ENCODE measurements at regions not wholly inside any gene's neighbourhood (a gene's known extent, or its start where the extent isn't known, plus 50 kb on each side); places are given as distances from the start of the nearest gene placed in this dataset.

- no peaks in the 10 kb centered on the region for H3K27me3 ChIP-seq (ENCODE audit: insufficient read depth, low read length)
- no peaks in the 10 kb centered on the region for H3K36me3 ChIP-seq (ENCODE audit: insufficient read depth, low read length)
- H3K4me3 ChIP-seq (ENCODE audit: low read length in 2 of 2): no peak overlapping the region
- Mint-ChIP-seq H3K4me3 (no peak overlapping the region), H3K4me1 (no peaks in the 10 kb centered on the region), H3K9me3 (peaks cover 0 to 4% (median 0%) of the 10 kb centered on the region in 8 donors), H3K27me3 (peaks cover 0 to 2% of the 10 kb centered on the region in 2 donors), H3K36me3 (no peaks in the 10 kb centered on the region), H3K27ac (no peak overlapping the region)
- CTCF ChIA-PET (ENCODE audit: partially characterized antibody): no interaction called here
- intact Hi-C loops (cut with micrococcal nuclease): no loop called here
- no peak for DNase-seq
- no peaks in the 10 kb centered on the region for H3K9me3 ChIP-seq (ENCODE audit: control insufficient read depth in 1 of 2, low read length in 2 of 2)
- no peaks in the 10 kb centered on the region for H3K4me1 ChIP-seq (ENCODE audit: insufficient read depth, low read length)
- POLR2A ChIA-PET (ENCODE audit: partially characterized antibody): no interaction called here
- no peak overlapping the region for H3K27ac ChIP-seq (ENCODE audit: low read depth, low read length)
These were observed 144.2 kb downstream of the EDEM1 start for GRCh38 chr3:5331567-5332269.

- CTCF ChIA-PET (ENCODE audit: partially characterized antibody): no interaction called here
- Mint-ChIP-seq H3K4me3 (no peak overlapping the region), H3K36me3 (no peaks in the 10 kb centered on the region), H3K4me1 (no peaks in the 10 kb centered on the region), H3K9me3 (peaks cover 0 to 4% (median 0%) of the 10 kb centered on the region in 8 donors), H3K27ac (no peak overlapping the region), H3K27me3 (no peaks in the 10 kb centered on the region)
- Histone ChIP-seq H3K27ac (ENCODE audit: low read depth, low read length) (no peak overlapping the region), H3K9me3 (ENCODE audit: control insufficient read depth in 1 of 2, low read length in 2 of 2) (no peaks in the 10 kb centered on the region), H3K4me1 (ENCODE audit: insufficient read depth, low read length) (no peaks in the 10 kb centered on the region), H3K36me3 (ENCODE audit: insufficient read depth, low read length) (no peaks in the 10 kb centered on the region), H3K4me3 (ENCODE audit: low read length in 2 of 2) (no peak overlapping the region), H3K27me3 (ENCODE audit: insufficient read depth, low read length) (no peaks in the 10 kb centered on the region)
- DNase-seq: no peak
- intact Hi-C loops (cut with micrococcal nuclease): no loop called here
- POLR2A ChIA-PET (ENCODE audit: partially characterized antibody): no interaction called here
These were observed 144.9 kb downstream of the EDEM1 start for GRCh38 chr3:5332270-5332956.

- intact Hi-C loops (cut with micrococcal nuclease): no loop called here
- H3K4me1 ChIP-seq (ENCODE audit: insufficient read depth, low read length): no peaks in the 10 kb centered on the region
- POLR2A ChIA-PET (ENCODE audit: partially characterized antibody): no interaction called here
- H3K4me1 Mint-ChIP-seq: no peaks in the 10 kb centered on the region
- no peaks in the 10 kb centered on the region for H3K9me3 ChIP-seq (ENCODE audit: control insufficient read depth in 1 of 2, low read length in 2 of 2)
- H3K36me3 ChIP-seq (ENCODE audit: insufficient read depth, low read length): no peaks in the 10 kb centered on the region
- DNase-seq: no peak
- peaks cover 2 to 5% of the 10 kb centered on the region in 2 donors for H3K27me3 Mint-ChIP-seq
- no peaks in the 10 kb centered on the region for H3K9me3 Mint-ChIP-seq
- H3K27me3 ChIP-seq (ENCODE audit: insufficient read depth, low read length): no peaks in the 10 kb centered on the region
- CTCF ChIA-PET (ENCODE audit: partially characterized antibody): interaction anchor here (1.0 kb wide), 1 partner anchor 10 kb away, joined by 3 read pairs; no protein-coding TSS in a partner anchor
- H3K36me3 Mint-ChIP-seq: no peaks in the 10 kb centered on the region
- H3K4me3 ChIP-seq (ENCODE audit: low read length in 2 of 2): no peak overlapping the region
- no peak overlapping the region for H3K27ac ChIP-seq (ENCODE audit: low read depth, low read length)
- no peak overlapping the region for H3K4me3 Mint-ChIP-seq
- no peak overlapping the region for H3K27ac Mint-ChIP-seq
These were observed 152.5 kb downstream of the EDEM1 start for GRCh38 chr3:5339967-5340535.

GRCh38 chr3:5341610-5342009 is 154.1 kb downstream of the EDEM1 start:
- ChIA-PET POLR2A (ENCODE audit: partially characterized antibody) (no interaction called here), CTCF (ENCODE audit: partially characterized antibody) (no interaction called here)
- H3K9me3 Mint-ChIP-seq: no peaks in the 10 kb centered on the region
- no peak overlapping the region for H3K27ac Mint-ChIP-seq
- H3K27me3 Mint-ChIP-seq: peaks cover 2 to 5% of the 10 kb centered on the region in 2 donors
- no peaks in the 10 kb centered on the region for H3K4me1 Mint-ChIP-seq
- H3K36me3 Mint-ChIP-seq: no peaks in the 10 kb centered on the region
- H3K27me3 ChIP-seq (ENCODE audit: insufficient read depth, low read length): no peaks in the 10 kb centered on the region
- H3K4me1 ChIP-seq (ENCODE audit: insufficient read depth, low read length): no peaks in the 10 kb centered on the region
- no peak overlapping the region for H3K4me3 ChIP-seq (ENCODE audit: low read length in 2 of 2)
- no peaks in the 10 kb centered on the region for H3K9me3 ChIP-seq (ENCODE audit: control insufficient read depth in 1 of 2, low read length in 2 of 2)
- no peaks in the 10 kb centered on the region for H3K36me3 ChIP-seq (ENCODE audit: insufficient read depth, low read length)
- intact Hi-C loops (cut with micrococcal nuclease): no loop called here
- DNase-seq: no peak
- H3K4me3 Mint-ChIP-seq: no peak overlapping the region
- no peak overlapping the region for H3K27ac ChIP-seq (ENCODE audit: low read depth, low read length)

GRCh38 chr3:5343459-5343858 is 156.0 kb downstream of the EDEM1 start:
- no peak for DNase-seq
- CTCF ChIA-PET (ENCODE audit: partially characterized antibody): interaction anchor here (0.6 kb wide), 1 partner anchor 1292 kb away, joined by 3 read pairs; no protein-coding TSS in a partner anchor
- Histone ChIP-seq H3K9me3 (ENCODE audit: control insufficient read depth in 1 of 2, low read length in 2 of 2) (no peaks in the 10 kb centered on the region), H3K4me3 (ENCODE audit: low read length in 2 of 2) (no peak overlapping the region), H3K36me3 (ENCODE audit: insufficient read depth, low read length) (no peaks in the 10 kb centered on the region), H3K27me3 (ENCODE audit: insufficient read depth, low read length) (no peaks in the 10 kb centered on the region), H3K27ac (ENCODE audit: low read depth, low read length) (no peak overlapping the region), H3K4me1 (ENCODE audit: insufficient read depth, low read length) (no peaks in the 10 kb centered on the region)
- POLR2A ChIA-PET (ENCODE audit: partially characterized antibody): no interaction called here
- Mint-ChIP-seq H3K9me3 (no peaks in the 10 kb centered on the region), H3K36me3 (no peaks in the 10 kb centered on the region), H3K4me1 (no peaks in the 10 kb centered on the region), H3K27ac (no peak overlapping the region), H3K27me3 (peaks cover 2 to 6% of the 10 kb centered on the region in 2 donors), H3K4me3 (no peak overlapping the region)
- intact Hi-C loops (cut with micrococcal nuclease): no loop called here

- no peaks in the 10 kb centered on the region for H3K4me1 Mint-ChIP-seq
- H3K36me3 ChIP-seq (ENCODE audit: insufficient read depth, low read length): no peaks in the 10 kb centered on the region
- DNase-seq: no peak
- ChIA-PET CTCF (ENCODE audit: partially characterized antibody) (no interaction called here), POLR2A (ENCODE audit: partially characterized antibody) (no interaction called here)
- H3K4me1 ChIP-seq (ENCODE audit: insufficient read depth, low read length): no peaks in the 10 kb centered on the region
- no peaks in the 10 kb centered on the region for H3K9me3 ChIP-seq (ENCODE audit: control insufficient read depth in 1 of 2, low read length in 2 of 2)
- H3K27ac ChIP-seq (ENCODE audit: low read depth, low read length): no peak overlapping the region
- no peak overlapping the region for H3K27ac Mint-ChIP-seq
- H3K27me3 Mint-ChIP-seq: peaks cover 2 to 9% of the 10 kb centered on the region in 2 donors
- H3K4me3 Mint-ChIP-seq: no peak overlapping the region
- H3K9me3 Mint-ChIP-seq: peaks cover 0 to 4% (median 1%) of the 10 kb centered on the region in 8 donors
- intact Hi-C loops (cut with micrococcal nuclease): no loop called here
- H3K27me3 ChIP-seq (ENCODE audit: insufficient read depth, low read length): no peaks in the 10 kb centered on the region
- H3K4me3 ChIP-seq (ENCODE audit: low read length in 2 of 2): no peak overlapping the region
- no peaks in the 10 kb centered on the region for H3K36me3 Mint-ChIP-seq
These were observed 157.2 kb downstream of the EDEM1 start for GRCh38 chr3:5344707-5345106.

- Histone ChIP-seq H3K9me3 (ENCODE audit: control insufficient read depth in 1 of 2, low read length in 2 of 2) (no peaks in the 10 kb centered on the region), H3K4me1 (ENCODE audit: insufficient read depth, low read length) (no peaks in the 10 kb centered on the region), H3K27ac (ENCODE audit: low read depth, low read length) (no peak overlapping the region), H3K36me3 (ENCODE audit: insufficient read depth, low read length) (no peaks in the 10 kb centered on the region), H3K27me3 (ENCODE audit: insufficient read depth, low read length) (no peaks in the 10 kb centered on the region), H3K4me3 (ENCODE audit: low read length in 2 of 2) (no peak overlapping the region)
- no peaks in the 10 kb centered on the region for H3K36me3 Mint-ChIP-seq
- peaks cover 0 to 5% (median 2%) of the 10 kb centered on the region in 8 donors for H3K9me3 Mint-ChIP-seq
- H3K4me1 Mint-ChIP-seq: no peaks in the 10 kb centered on the region
- no peak overlapping the region for H3K4me3 Mint-ChIP-seq
- peaks cover 3 to 13% of the 10 kb centered on the region in 2 donors for H3K27me3 Mint-ChIP-seq
- CTCF ChIA-PET (ENCODE audit: partially characterized antibody): no interaction called here
- POLR2A ChIA-PET (ENCODE audit: partially characterized antibody): no interaction called here
- intact Hi-C loops (cut with micrococcal nuclease): no loop called here
- DNase-seq: no peak
- H3K27ac Mint-ChIP-seq: no peak overlapping the region
These were observed 160.0 kb downstream of the EDEM1 start for GRCh38 chr3:5347486-5347885.

All from CD4-positive, alpha-beta memory T cell (primary cell).